GM12878 (cell line): ENCODE measurements at regions not wholly inside any gene's neighbourhood (a gene's known extent, or its start where the extent isn't known, plus 50 kb on each side); places are given as distances from the start of the nearest gene placed in this dataset.

Experiments
- EP300 ChIP-seq, 2 experiments: fragments of 150-350 bp in 1 of 2; IDR thresholded peaks; 2 replicates each; pipeline ENCODE4 v1.6.1; 2011 to 2012; ENCODE audit warnings: low read depth in 2 of 2, low read length in 2 of 2, borderline replicate concordance in 1 of 2, improper control_type of control experiment in 1 of 2, inconsistent platforms in 1 of 2; ENCODE audit not compliant: control insufficient read depth in 1 of 2
- IRF4 ChIP-seq: IDR thresholded peaks from 2 replicates; pipeline ENCODE4 v1.6.1; 2011; ENCODE audit warnings: low read depth, low read length
- KDM1A ChIP-seq: fragments of 200-600 bp; sonication (generic); IDR thresholded peaks from 2 replicates; pipeline ENCODE4 v1.6.1; 2016; ENCODE audit warnings: borderline replicate concordance
- NR2C1 ChIP-seq: fragments of 450-650 bp; IDR thresholded peaks from 2 replicates; pipeline ENCODE4 v1.6.1; 2017; ENCODE audit warnings: antibody characterized with exemption, mild to moderate bottlenecking, moderate library complexity
- POLR2AphosphoS5 ChIP-seq: IDR thresholded peaks from 2 replicates; pipeline ENCODE4 v1.6.1; 2011; ENCODE audit warnings: mild to moderate bottlenecking, low read length, inconsistent platforms
- TF ChIP-seq, protein P1 (sequence below): IDR thresholded peaks from 2 replicates; pipeline ENCODE4 v1.6.1; 2012; ENCODE audit warnings: mild to moderate bottlenecking, low read depth, low read length
- TF ChIP-seq, protein P2 (sequence below): fragments of 450-650 bp; IDR thresholded peaks from 2 replicates; pipeline ENCODE4 v1.6.1; 2017; ENCODE audit warnings: mild to moderate bottlenecking, moderate library complexity

GRCh38 chr2:5826979-5827655, 134.9 kb downstream of the SOX11 start:
- TF ChIP-seq POLR2AphosphoS5 (no peak), IRF4 (no peak), NR2C1 (no peak), EP300 (IDR thresholded peaks at IDR 0.05; ENCODE audit: borderline replicate concordance in 1 of 2, control insufficient read depth in 1 of 2, low read depth in 2 of 2, low read length in 2 of 2) (no peak), KDM1A (no peak)
- TF ChIP-seq, protein P1, sequence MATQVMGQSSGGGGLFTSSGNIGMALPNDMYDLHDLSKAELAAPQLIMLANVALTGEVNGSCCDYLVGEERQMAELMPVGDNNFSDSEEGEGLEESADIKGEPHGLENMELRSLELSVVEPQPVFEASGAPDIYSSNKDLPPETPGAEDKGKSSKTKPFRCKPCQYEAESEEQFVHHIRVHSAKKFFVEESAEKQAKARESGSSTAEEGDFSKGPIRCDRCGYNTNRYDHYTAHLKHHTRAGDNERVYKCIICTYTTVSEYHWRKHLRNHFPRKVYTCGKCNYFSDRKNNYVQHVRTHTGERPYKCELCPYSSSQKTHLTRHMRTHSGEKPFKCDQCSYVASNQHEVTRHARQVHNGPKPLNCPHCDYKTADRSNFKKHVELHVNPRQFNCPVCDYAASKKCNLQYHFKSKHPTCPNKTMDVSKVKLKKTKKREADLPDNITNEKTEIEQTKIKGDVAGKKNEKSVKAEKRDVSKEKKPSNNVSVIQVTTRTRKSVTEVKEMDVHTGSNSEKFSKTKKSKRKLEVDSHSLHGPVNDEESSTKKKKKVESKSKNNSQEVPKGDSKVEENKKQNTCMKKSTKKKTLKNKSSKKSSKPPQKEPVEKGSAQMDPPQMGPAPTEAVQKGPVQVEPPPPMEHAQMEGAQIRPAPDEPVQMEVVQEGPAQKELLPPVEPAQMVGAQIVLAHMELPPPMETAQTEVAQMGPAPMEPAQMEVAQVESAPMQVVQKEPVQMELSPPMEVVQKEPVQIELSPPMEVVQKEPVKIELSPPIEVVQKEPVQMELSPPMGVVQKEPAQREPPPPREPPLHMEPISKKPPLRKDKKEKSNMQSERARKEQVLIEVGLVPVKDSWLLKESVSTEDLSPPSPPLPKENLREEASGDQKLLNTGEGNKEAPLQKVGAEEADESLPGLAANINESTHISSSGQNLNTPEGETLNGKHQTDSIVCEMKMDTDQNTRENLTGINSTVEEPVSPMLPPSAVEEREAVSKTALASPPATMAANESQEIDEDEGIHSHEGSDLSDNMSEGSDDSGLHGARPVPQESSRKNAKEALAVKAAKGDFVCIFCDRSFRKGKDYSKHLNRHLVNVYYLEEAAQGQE: no peak
- TF ChIP-seq, protein P2, sequence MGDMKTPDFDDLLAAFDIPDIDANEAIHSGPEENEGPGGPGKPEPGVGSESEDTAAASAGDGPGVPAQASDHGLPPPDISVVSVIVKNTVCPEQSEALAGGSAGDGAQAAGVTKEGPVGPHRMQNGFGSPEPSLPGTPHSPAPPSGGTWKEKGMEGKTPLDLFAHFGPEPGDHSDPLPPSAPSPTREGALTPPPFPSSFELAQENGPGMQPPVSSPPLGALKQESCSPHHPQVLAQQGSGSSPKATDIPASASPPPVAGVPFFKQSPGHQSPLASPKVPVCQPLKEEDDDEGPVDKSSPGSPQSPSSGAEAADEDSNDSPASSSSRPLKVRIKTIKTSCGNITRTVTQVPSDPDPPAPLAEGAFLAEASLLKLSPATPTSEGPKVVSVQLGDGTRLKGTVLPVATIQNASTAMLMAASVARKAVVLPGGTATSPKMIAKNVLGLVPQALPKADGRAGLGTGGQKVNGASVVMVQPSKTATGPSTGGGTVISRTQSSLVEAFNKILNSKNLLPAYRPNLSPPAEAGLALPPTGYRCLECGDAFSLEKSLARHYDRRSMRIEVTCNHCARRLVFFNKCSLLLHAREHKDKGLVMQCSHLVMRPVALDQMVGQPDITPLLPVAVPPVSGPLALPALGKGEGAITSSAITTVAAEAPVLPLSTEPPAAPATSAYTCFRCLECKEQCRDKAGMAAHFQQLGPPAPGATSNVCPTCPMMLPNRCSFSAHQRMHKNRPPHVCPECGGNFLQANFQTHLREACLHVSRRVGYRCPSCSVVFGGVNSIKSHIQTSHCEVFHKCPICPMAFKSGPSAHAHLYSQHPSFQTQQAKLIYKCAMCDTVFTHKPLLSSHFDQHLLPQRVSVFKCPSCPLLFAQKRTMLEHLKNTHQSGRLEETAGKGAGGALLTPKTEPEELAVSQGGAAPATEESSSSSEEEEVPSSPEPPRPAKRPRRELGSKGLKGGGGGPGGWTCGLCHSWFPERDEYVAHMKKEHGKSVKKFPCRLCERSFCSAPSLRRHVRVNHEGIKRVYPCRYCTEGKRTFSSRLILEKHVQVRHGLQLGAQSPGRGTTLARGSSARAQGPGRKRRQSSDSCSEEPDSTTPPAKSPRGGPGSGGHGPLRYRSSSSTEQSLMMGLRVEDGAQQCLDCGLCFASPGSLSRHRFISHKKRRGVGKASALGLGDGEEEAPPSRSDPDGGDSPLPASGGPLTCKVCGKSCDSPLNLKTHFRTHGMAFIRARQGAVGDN: no peak
